ENCODE measurements at regions not wholly inside any gene's neighbourhood (a gene's known extent, or its start where the extent isn't known, plus 50 kb on each side); places are given as distances from the start of the nearest gene placed in this dataset.
"Not testable (repeated sequence)": the region's sequence is repeated elsewhere in the genome, so short reads cannot be mapped to it uniquely, and the experiment has no call there.

GRCh38 chr4:188405071-188405835 lies 266.0 kb downstream of the TRIML1 start:
- not testable (repeated sequence) for TF ChIP-seq POLR2A, CTCF, EP300 (IDR thresholded peaks at IDR 0.05)
